ENCODE measurements at regions not wholly inside any gene's neighbourhood (a gene's known extent, or its start where the extent isn't known, plus 50 kb on each side); places are given as distances from the start of the nearest gene placed in this dataset.

DNA sequence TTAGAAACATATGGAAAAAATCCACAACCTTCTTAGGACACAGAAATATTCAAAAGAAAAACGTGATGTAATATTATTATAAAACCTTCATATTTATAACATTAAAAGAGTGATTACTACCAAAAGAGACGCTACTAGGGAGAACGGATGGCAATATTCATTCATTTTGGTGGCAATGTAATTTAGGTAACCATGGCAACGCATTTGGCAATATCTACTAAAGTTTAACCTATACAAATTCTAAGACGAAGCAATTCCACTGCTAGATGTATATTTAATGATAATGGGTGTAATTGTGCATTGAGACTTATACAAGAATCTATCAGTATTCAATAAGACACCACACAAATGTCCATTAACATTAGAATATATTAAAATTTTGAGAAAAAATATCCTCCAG, 709.4 kb downstream of the ARAP2 start:
- no peaks in the 10 kb centered on the region for H3K27me3 ChIP-seq
- in situ Hi-C loops (cut with MboI; ENCODE audit: low sequenced_read_pairs in 4 of 4) (no loop called here), intact Hi-C loops (cut with DNase I; ENCODE audit: low total_unique reads) (no loop called here)
- H3K36me3 ChIP-seq: no peaks in the 10 kb centered on the region
- ATAC-seq (no peak), DNase-seq (no peak)
- H3K4me1 ChIP-seq: no peaks in the 10 kb centered on the region
- TF ChIP-seq POLR2A (IDR thresholded peaks at IDR 0.05): no peak
- TF ChIP-seq, protein P1, sequence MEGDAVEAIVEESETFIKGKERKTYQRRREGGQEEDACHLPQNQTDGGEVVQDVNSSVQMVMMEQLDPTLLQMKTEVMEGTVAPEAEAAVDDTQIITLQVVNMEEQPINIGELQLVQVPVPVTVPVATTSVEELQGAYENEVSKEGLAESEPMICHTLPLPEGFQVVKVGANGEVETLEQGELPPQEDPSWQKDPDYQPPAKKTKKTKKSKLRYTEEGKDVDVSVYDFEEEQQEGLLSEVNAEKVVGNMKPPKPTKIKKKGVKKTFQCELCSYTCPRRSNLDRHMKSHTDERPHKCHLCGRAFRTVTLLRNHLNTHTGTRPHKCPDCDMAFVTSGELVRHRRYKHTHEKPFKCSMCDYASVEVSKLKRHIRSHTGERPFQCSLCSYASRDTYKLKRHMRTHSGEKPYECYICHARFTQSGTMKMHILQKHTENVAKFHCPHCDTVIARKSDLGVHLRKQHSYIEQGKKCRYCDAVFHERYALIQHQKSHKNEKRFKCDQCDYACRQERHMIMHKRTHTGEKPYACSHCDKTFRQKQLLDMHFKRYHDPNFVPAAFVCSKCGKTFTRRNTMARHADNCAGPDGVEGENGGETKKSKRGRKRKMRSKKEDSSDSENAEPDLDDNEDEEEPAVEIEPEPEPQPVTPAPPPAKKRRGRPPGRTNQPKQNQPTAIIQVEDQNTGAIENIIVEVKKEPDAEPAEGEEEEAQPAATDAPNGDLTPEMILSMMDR (IDR thresholded peaks at IDR 0.05 in 4 of 5, conservative IDR thresholded peaks at IDR 0.05 in 1 of 5): no peak
- no peak overlapping the region for H3K4me3 ChIP-seq
- H3K9me3 ChIP-seq: no peaks in the 10 kb centered on the region
- H3K27ac ChIP-seq: no peak overlapping the region

DNA sequence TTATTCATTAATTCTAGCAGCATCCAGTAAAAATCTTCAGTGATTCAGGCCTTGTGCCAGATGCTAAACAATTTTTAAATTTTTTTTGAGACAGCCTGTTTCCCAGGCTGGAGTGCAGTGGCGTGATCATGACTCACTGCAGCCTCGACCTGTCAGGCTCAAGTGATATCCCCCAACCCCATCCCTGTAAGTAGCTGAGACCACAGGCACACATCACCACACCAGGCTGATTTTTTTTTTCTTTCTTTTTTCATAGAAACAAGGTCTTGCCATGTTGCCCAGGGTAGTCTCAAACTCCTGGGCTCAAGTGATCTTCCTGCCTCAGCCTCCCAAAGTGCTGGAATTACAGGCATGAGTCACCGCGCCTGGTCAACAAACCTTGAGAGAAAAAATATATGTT, 705.5 kb downstream of the ARAP2 start:
- in situ Hi-C loops (cut with MboI; ENCODE audit: low sequenced_read_pairs in 4 of 4): no loop called here
- intact Hi-C loops (cut with DNase I; ENCODE audit: low total_unique reads): no loop called here
- TF ChIP-seq, protein P1 (IDR thresholded peaks at IDR 0.05 in 4 of 5, conservative IDR thresholded peaks at IDR 0.05 in 1 of 5): no peak
- no peak for TF ChIP-seq POLR2A (IDR thresholded peaks at IDR 0.05)
- ATAC-seq (no peak), DNase-seq (no peak)
- Histone ChIP-seq H3K27me3 (no peaks in the 10 kb centered on the region), H3K4me3 (no peak overlapping the region), H3K36me3 (no peaks in the 10 kb centered on the region), H3K9me3 (no peaks in the 10 kb centered on the region), H3K27ac (no peak overlapping the region), H3K4me1 (no peaks in the 10 kb centered on the region)

DNA sequence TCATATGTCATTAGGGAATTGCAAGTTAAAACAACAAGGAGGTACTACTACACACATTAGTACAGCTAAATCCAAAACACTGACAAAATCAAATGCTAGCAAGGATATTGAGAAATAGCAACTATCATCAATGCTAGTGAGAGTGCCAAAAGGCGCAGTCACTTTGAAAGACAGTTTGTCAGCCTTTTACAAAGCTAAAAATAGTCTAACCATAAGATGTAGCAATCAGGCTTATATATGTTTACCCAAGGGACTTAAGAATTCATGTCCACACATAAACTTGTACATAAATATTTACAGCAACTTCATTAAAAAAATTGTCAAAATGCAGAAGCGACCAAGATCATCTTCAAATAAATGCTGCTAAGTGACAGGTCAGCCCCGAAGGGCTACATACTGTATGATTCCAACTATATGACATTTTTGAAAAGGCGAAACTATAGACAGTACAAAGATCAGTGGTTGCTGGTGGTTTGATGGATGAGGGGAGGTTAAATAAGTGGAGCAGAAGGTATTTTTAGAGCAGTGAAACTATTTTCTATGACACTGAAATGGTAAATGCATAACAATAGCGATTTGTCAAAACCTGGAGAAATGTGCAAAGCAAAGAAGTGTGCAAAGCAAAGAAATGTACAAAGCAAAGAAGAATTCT, 704.8 kb downstream of the ARAP2 start:
- H3K36me3 ChIP-seq: no peaks in the 10 kb centered on the region

DNA sequence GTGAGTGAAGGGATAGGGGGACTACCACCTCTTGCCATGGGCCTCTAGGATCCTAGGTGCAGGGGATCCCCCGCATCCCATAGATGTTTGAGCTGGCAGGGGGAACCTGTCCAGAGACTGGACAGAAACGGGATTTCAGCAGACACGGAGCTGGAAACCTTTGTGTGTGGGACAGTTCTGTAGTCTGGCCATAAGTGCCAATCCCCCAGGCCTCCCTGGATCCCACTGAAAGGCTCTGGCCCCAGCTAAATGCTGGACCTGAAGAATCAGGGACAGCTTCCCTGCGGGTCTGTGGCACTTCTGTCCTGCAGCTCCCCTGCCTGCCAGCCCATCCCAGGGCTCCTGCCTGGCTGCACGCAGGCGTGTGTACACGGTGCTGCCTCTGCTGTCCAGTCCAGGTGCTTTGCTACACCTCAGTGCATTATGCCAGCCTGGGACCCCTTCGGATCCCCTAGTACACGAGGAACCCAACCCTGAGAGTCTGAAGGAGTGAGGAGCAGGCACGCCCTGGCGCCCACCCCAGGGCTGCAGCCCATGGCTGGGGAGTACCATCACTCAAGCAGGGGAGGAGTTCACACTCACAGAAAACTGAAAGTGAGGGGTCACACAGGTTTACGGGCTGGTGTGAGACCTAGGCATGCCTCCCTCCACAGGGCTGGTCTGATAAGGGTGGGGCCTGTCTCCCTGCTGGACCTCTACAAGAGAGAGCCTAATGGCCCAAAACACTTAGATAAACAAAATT, 703.0 kb downstream of the ARAP2 start:
- H3K27ac ChIP-seq: no peak overlapping the region
- in situ Hi-C loops (cut with MboI; ENCODE audit: low sequenced_read_pairs in 4 of 4) (no loop called here), intact Hi-C loops (cut with DNase I; ENCODE audit: low total_unique reads) (no loop called here)
- no peaks in the 10 kb centered on the region for H3K36me3 ChIP-seq
- TF ChIP-seq, protein P1 (IDR thresholded peaks at IDR 0.05 in 4 of 5, conservative IDR thresholded peaks at IDR 0.05 in 1 of 5): no peak
- TF ChIP-seq POLR2A (IDR thresholded peaks at IDR 0.05): no peak
- H3K4me1 ChIP-seq: no peaks in the 10 kb centered on the region
- no peaks in the 10 kb centered on the region for H3K27me3 ChIP-seq
- no peaks in the 10 kb centered on the region for H3K9me3 ChIP-seq
- H3K4me3 ChIP-seq: no peak overlapping the region
- DNase-seq: no peak
- ATAC-seq: no peak

More for the DNA sequence above, 704.8 kb downstream of the ARAP2 start:
- intact Hi-C loops (cut with DNase I; ENCODE audit: low total_unique reads): no loop called here
- no peak for DNase-seq
- H3K4me1 ChIP-seq: no peaks in the 10 kb centered on the region
- in situ Hi-C loops (cut with MboI; ENCODE audit: low sequenced_read_pairs in 4 of 4): no loop called here
- no peak overlapping the region for H3K27ac ChIP-seq
- no peaks in the 10 kb centered on the region for H3K27me3 ChIP-seq
- no peaks in the 10 kb centered on the region for H3K9me3 ChIP-seq
- no peak for ATAC-seq
- H3K4me3 ChIP-seq: no peak overlapping the region
- TF ChIP-seq POLR2A (IDR thresholded peaks at IDR 0.05): no peak

DNA sequence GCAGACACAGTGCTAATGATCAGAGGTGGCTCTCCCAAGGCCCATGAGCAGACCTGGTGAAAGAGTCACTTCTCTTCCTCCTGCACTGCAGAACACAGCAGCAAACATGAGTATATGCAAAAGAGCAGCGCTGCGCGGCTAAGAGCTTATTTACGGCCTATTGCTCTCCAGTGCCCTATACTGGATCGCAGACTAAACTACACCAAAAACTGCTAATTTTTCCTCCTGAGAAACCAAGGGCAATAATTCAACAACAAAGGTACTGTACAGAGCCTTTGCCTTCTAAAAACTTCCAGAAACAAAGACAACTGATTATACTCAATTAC, 702.5 kb downstream of the ARAP2 start:
- no peaks in the 10 kb centered on the region for H3K4me1 ChIP-seq
- H3K27ac ChIP-seq: no peak overlapping the region
- in situ Hi-C loops (cut with MboI; ENCODE audit: low sequenced_read_pairs in 4 of 4) (no loop called here), intact Hi-C loops (cut with DNase I; ENCODE audit: low total_unique reads) (no loop called here)
- H3K9me3 ChIP-seq: no peaks in the 10 kb centered on the region
- H3K4me3 ChIP-seq: no peak overlapping the region
- ATAC-seq: no peak
- H3K27me3 ChIP-seq: no peaks in the 10 kb centered on the region
- DNase-seq: no peak
- TF ChIP-seq, protein P1 (IDR thresholded peaks at IDR 0.05 in 4 of 5, conservative IDR thresholded peaks at IDR 0.05 in 1 of 5): no peak
- no peak for TF ChIP-seq POLR2A (IDR thresholded peaks at IDR 0.05)
- H3K36me3 ChIP-seq: no peaks in the 10 kb centered on the region
